ENCODE measurements at regions not wholly inside any gene's neighbourhood (a gene's known extent, or its start where the extent isn't known, plus 50 kb on each side); places are given as distances from the start of the nearest gene placed in this dataset.

- H3K79me2 ChIP-seq (ENCODE audit: insufficient read depth, low read length): no peaks in the 10 kb centered on the region
- no peak overlapping the region for H3K27ac ChIP-seq (ENCODE audit: low read depth, low read length, poor library complexity, severe bottlenecking)
- H3K9me2 ChIP-seq (ENCODE audit: low read depth, low read length): no peaks in the 10 kb centered on the region
- H3K4me1 ChIP-seq (ENCODE audit: insufficient read depth, low read length, severe bottlenecking): no peaks in the 10 kb centered on the region
- TF ChIP-seq CTCF (IDR thresholded peaks at IDR 0.05; ENCODE audit: low read length) (no peak), EZH2 (IDR thresholded peaks at IDR 0.05; ENCODE audit: borderline replicate concordance, low read length) (no peak)
- no peaks in the 10 kb centered on the region for H4K20me1 ChIP-seq (ENCODE audit: insufficient read depth, low read length)
- no peaks in the 10 kb centered on the region for H3F3A ChIP-seq (ENCODE audit: insufficient read depth, low read length)
- no peaks in the 10 kb centered on the region for H3K9me3 ChIP-seq (ENCODE audit: low read length)
- H3K4me2 ChIP-seq (ENCODE audit: low read length): no peak overlapping the region
- H3K36me3 ChIP-seq (ENCODE audit: insufficient read depth, low read length): no peaks in the 10 kb centered on the region
- no peak overlapping the region for H2AFZ ChIP-seq (ENCODE audit: low read length)
- no peaks in the 10 kb centered on the region for H3K27me3 ChIP-seq (ENCODE audit: insufficient read depth, low read length)
- no peak overlapping the region for H3K9ac ChIP-seq (ENCODE audit: low read length)
- no peak overlapping the region for H3K4me3 ChIP-seq (ENCODE audit: low read depth, low read length, poor library complexity, severe bottlenecking)
These were observed 1189.5 kb downstream of the GATA3 start for GRCh38 chr10:9243941-9244411.

GRCh38 chr10:9244864-9245263 is 1190.4 kb downstream of the GATA3 start:
- no peaks in the 10 kb centered on the region for H3K79me2 ChIP-seq (ENCODE audit: insufficient read depth, low read length)
- H3K27ac ChIP-seq (ENCODE audit: low read depth, low read length, poor library complexity, severe bottlenecking): no peak overlapping the region
- H3K36me3 ChIP-seq (ENCODE audit: insufficient read depth, low read length): no peaks in the 10 kb centered on the region
- no peak overlapping the region for H3K4me3 ChIP-seq (ENCODE audit: low read depth, low read length, poor library complexity, severe bottlenecking)
- no peaks in the 10 kb centered on the region for H3K9me3 ChIP-seq (ENCODE audit: low read length)
- no peaks in the 10 kb centered on the region for H3K9me2 ChIP-seq (ENCODE audit: low read depth, low read length)
- H2AFZ ChIP-seq (ENCODE audit: low read length): no peak overlapping the region
- TF ChIP-seq CTCF (IDR thresholded peaks at IDR 0.05; ENCODE audit: low read length): no peak
- TF ChIP-seq EZH2 (IDR thresholded peaks at IDR 0.05; ENCODE audit: borderline replicate concordance, low read length): no peak
- no peak overlapping the region for H3K9ac ChIP-seq (ENCODE audit: low read length)
- no peaks in the 10 kb centered on the region for H3K4me1 ChIP-seq (ENCODE audit: insufficient read depth, low read length, severe bottlenecking)
- no peak overlapping the region for H3K4me2 ChIP-seq (ENCODE audit: low read length)
- H4K20me1 ChIP-seq (ENCODE audit: insufficient read depth, low read length): no peaks in the 10 kb centered on the region
- H3F3A ChIP-seq (ENCODE audit: insufficient read depth, low read length): no peaks in the 10 kb centered on the region
- H3K27me3 ChIP-seq (ENCODE audit: insufficient read depth, low read length): no peaks in the 10 kb centered on the region

- no peaks in the 10 kb centered on the region for H3K27me3 ChIP-seq (ENCODE audit: insufficient read depth, low read length)
- H3K9ac ChIP-seq (ENCODE audit: low read length): no peak overlapping the region
- no peaks in the 10 kb centered on the region for H3K36me3 ChIP-seq (ENCODE audit: insufficient read depth, low read length)
- H3F3A ChIP-seq (ENCODE audit: insufficient read depth, low read length): no peaks in the 10 kb centered on the region
- H3K4me3 ChIP-seq (ENCODE audit: low read depth, low read length, poor library complexity, severe bottlenecking): no peak overlapping the region
- H4K20me1 ChIP-seq (ENCODE audit: insufficient read depth, low read length): no peaks in the 10 kb centered on the region
- no peaks in the 10 kb centered on the region for H3K9me3 ChIP-seq (ENCODE audit: low read length)
- no peaks in the 10 kb centered on the region for H3K79me2 ChIP-seq (ENCODE audit: insufficient read depth, low read length)
- no peaks in the 10 kb centered on the region for H3K9me2 ChIP-seq (ENCODE audit: low read depth, low read length)
- H3K4me1 ChIP-seq (ENCODE audit: insufficient read depth, low read length, severe bottlenecking): no peaks in the 10 kb centered on the region
- H2AFZ ChIP-seq (ENCODE audit: low read length): no peak overlapping the region
- TF ChIP-seq CTCF (IDR thresholded peaks at IDR 0.05; ENCODE audit: low read length): no peak
- no peak for TF ChIP-seq EZH2 (IDR thresholded peaks at IDR 0.05; ENCODE audit: borderline replicate concordance, low read length)
- no peak overlapping the region for H3K4me2 ChIP-seq (ENCODE audit: low read length)
- H3K27ac ChIP-seq (ENCODE audit: low read depth, low read length, poor library complexity, severe bottlenecking): no peak overlapping the region
These were observed 1198.6 kb downstream of the GATA3 start for GRCh38 chr10:9253121-9253520.
